ENCODE measurements at regions not wholly inside any gene's neighbourhood (a gene's known extent, or its start where the extent isn't known, plus 50 kb on each side); places are given as distances from the start of the nearest gene placed in this dataset.

GRCh38 chr12:132407451-132407961, 78.1 kb upstream of the GALNT9 start:
- H3K4me3 ChIP-seq (ENCODE audit: low read depth, low read length): no peak overlapping the region
- H3K9me3 ChIP-seq: no peaks in the 10 kb centered on the region
- Mint-ChIP-seq H3K4me3 (ENCODE audit: unreplicated experiment) (no peak overlapping the region), H3K27ac (ENCODE audit: unreplicated experiment) (no peak overlapping the region), H3K27me3 (ENCODE audit: insufficient read depth, unreplicated experiment) (peaks cover 4% of the 10 kb centered on the region), H3K4me1 (ENCODE audit: low read depth, unreplicated experiment) (no peaks in the 10 kb centered on the region), H3K9me3 (ENCODE audit: unreplicated experiment) (no peaks in the 10 kb centered on the region), H3K36me3 (ENCODE audit: insufficient read depth, unreplicated experiment) (peaks cover 5% of the 10 kb centered on the region)
- no peak for TF ChIP-seq CTCF (IDR thresholded peaks at IDR 0.05; ENCODE audit: insufficient read depth in 1 of 2, low read depth in 1 of 2, low read length in 1 of 2, severe bottlenecking in 1 of 2, unreplicated experiment in 1 of 2)
- no peak for DNase-seq
- BruUV-seq (replicated peaks): no TSS peak
- H3K36me3 ChIP-seq (ENCODE audit: control insufficient read depth, insufficient read depth, low read length): no peaks in the 10 kb centered on the region
- no peaks in the 10 kb centered on the region for H3K27me3 ChIP-seq (replicated peaks; ENCODE audit: control insufficient read depth, insufficient read depth, low read length)
- ChIA-PET POLR2A (no interaction called here), CTCF (no interaction called here)
- H3K4me1 ChIP-seq: no peaks in the 10 kb centered on the region
- intact Hi-C loops (cut with micrococcal nuclease; ENCODE audit: unreplicated experiment): no loop called here

DNA sequence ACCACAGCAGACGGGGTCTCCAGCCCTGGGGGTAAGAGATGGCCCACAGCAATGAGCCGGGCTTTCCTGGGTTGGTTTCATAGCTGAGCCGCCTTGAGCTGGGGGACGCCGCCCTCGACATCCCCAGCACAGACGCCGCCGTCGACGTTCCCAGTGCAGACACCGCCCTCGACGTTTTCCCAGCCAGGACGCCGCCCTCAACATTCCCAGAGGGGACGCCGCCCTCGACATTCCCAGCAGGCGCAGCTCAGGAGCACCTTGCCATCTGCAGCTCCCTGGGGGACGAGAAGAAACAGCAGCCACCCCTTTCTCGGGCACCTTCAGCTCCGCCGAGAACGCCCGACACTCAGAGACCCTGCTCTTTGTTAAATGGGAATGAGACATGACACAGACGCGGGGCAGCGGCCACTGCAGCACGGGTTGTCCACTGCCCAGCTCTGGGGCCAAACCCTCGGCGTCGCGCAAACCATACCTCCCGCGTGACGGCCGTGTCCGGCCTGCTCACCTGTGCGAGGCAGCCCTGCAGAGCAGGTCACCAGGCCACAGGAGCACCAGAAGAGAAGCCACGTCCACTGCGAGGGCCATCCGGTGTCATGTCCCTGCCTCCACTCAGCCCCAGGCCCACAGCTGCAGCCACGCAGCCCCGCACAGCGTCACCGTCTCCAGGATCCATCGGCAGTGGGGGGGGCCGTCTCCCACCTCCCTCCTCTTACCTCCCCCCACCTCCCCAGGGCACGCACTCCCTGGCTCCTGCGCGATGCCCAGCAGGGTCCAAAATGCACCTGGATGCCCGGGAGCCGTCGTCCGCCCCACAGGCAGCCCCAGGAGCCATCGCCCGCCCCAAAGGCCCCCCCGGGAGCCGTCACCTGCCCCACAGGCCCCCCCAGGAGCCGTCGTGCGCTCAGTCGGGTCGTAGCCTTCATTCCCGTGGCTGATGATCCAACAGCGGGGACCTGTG, 77.4 kb upstream of the GALNT9 start:
- Mint-ChIP-seq H3K4me3 (ENCODE audit: unreplicated experiment) (no peak overlapping the region), H3K9me3 (ENCODE audit: unreplicated experiment) (no peaks in the 10 kb centered on the region), H3K4me1 (ENCODE audit: low read depth, unreplicated experiment) (no peaks in the 10 kb centered on the region), H3K27me3 (ENCODE audit: insufficient read depth, unreplicated experiment) (peaks cover 4% of the 10 kb centered on the region), H3K36me3 (ENCODE audit: insufficient read depth, unreplicated experiment) (peaks cover 5% of the 10 kb centered on the region), H3K27ac (ENCODE audit: unreplicated experiment) (no peak overlapping the region)
- BruUV-seq (replicated peaks): no TSS peak
- intact Hi-C loops (cut with micrococcal nuclease; ENCODE audit: unreplicated experiment): no loop called here
- CTCF ChIA-PET: no interaction called here
- Histone ChIP-seq H3K27me3 (replicated peaks; ENCODE audit: control insufficient read depth, insufficient read depth, low read length) (no peaks in the 10 kb centered on the region), H3K9me3 (no peaks in the 10 kb centered on the region), H3K4me1 (no peaks in the 10 kb centered on the region), H3K4me3 (ENCODE audit: low read depth, low read length) (no peak overlapping the region), H3K36me3 (ENCODE audit: control insufficient read depth, insufficient read depth, low read length) (no peaks in the 10 kb centered on the region)
- no peak for DNase-seq
- POLR2A ChIA-PET: interaction anchor here (0.6 kb wide), 1 partner anchor 253 kb away, joined by 4 read pairs; no protein-coding TSS in a partner anchor
- TF ChIP-seq CTCF (IDR thresholded peaks at IDR 0.05; ENCODE audit: insufficient read depth in 1 of 2, low read depth in 1 of 2, low read length in 1 of 2, severe bottlenecking in 1 of 2, unreplicated experiment in 1 of 2): no peak

DNA sequence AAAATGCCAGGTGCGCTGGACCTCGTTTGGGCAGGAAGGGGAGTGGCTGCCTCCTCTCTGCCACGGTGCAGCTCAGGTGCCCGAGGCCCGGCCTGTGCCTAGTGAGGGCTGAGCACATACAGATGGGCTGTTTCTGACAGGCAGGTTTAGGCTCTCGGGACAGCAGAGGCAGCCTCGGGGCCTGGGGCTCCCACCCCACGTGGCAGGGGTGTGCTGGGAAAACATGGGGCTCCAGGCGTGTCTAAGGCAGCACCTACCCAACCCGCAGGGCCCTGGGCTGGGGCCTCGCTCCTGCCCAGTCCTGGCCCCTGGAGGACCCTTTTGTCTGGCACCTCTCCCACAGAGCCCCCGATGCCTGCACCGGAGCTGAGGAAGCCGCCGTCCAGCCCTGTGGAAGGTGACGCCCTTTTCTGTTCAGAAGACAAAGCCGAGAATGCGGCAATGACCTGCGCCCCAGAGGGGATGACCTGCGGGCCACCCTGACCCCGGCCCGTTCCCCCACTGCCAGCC, 76.4 kb upstream of the GALNT9 start:
- no peak for TF ChIP-seq CTCF (IDR thresholded peaks at IDR 0.05; ENCODE audit: insufficient read depth in 1 of 2, low read depth in 1 of 2, low read length in 1 of 2, severe bottlenecking in 1 of 2, unreplicated experiment in 1 of 2)
- intact Hi-C loops (cut with micrococcal nuclease; ENCODE audit: unreplicated experiment): no loop called here
- Histone ChIP-seq H3K27me3 (replicated peaks; ENCODE audit: control insufficient read depth, insufficient read depth, low read length) (no peaks in the 10 kb centered on the region), H3K4me1 (no peaks in the 10 kb centered on the region), H3K36me3 (ENCODE audit: control insufficient read depth, insufficient read depth, low read length) (no peaks in the 10 kb centered on the region), H3K4me3 (ENCODE audit: low read depth, low read length) (no peak overlapping the region), H3K9me3 (no peaks in the 10 kb centered on the region)
- no peak for DNase-seq
- Mint-ChIP-seq H3K36me3 (ENCODE audit: insufficient read depth, unreplicated experiment) (peaks cover 5% of the 10 kb centered on the region), H3K27ac (ENCODE audit: unreplicated experiment) (no peak overlapping the region), H3K9me3 (ENCODE audit: unreplicated experiment) (no peaks in the 10 kb centered on the region), H3K4me3 (ENCODE audit: unreplicated experiment) (no peak overlapping the region), H3K4me1 (ENCODE audit: low read depth, unreplicated experiment) (no peaks in the 10 kb centered on the region), H3K27me3 (ENCODE audit: insufficient read depth, unreplicated experiment) (peaks cover 4% of the 10 kb centered on the region)
- POLR2A ChIA-PET: no interaction called here
- no TSS peak for BruUV-seq (replicated peaks)
- CTCF ChIA-PET: interaction anchor here (1.1 kb wide), 1 partner anchor 8 kb away, joined by 5 read pairs; no protein-coding TSS in a partner anchor

Data from Caco-2 (cell line).